CD4-positive, alpha-beta T cell treated with Interleukin-17A for 4 hours (primary cell): ENCODE measurements at regions not wholly inside any gene's neighbourhood (a gene's known extent, or its start where the extent isn't known, plus 50 kb on each side); places are given as distances from the start of the nearest gene placed in this dataset.

ENCODE experiments used
- DNase-seq: peaks from one replicate; pipeline ENCODE4 v3.0.0-alpha.2; 2020; ENCODE audit warnings: mixed read lengths

DNA sequence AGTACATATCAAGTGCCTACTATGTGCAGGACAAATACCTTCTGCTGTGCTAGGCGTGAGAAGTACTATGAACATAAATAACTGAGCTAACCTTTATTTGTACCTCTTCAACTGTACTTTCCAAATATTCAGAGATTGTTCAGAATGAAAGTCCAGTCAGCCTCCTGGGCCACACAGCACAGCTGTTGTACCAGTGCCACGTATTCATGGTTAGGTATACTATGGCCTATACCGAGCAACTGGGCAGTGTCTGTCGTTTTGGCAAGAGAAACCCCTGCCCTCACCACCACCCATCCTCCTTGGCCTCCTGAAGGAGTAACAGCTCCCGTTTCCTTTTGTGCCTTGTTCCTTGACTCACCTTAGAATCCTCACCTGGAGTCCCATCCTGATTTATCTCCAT, 53.0 kb downstream of the RASSF10 start:
- no peak for DNase-seq

DNA sequence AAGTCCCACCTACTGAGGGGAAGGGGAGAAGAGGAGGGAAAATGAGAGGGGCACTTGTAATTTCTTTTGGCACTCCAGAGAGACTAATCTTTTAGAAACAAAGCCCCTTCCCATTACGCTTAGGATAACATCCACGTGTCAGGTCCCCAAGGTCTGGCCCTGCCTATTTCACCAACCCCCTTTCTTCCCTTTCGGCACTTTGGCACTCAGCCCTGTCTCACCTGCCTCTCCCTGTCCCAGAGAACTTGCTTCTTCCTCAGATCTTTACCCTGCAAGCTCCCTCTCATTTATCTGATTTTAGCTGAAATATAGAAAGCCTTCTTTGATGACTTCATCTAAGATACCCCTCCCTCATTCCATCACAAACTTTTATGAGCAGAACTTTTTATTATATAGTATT, 55.5 kb downstream of the RASSF10 start:
- DNase-seq: no peak

DNA sequence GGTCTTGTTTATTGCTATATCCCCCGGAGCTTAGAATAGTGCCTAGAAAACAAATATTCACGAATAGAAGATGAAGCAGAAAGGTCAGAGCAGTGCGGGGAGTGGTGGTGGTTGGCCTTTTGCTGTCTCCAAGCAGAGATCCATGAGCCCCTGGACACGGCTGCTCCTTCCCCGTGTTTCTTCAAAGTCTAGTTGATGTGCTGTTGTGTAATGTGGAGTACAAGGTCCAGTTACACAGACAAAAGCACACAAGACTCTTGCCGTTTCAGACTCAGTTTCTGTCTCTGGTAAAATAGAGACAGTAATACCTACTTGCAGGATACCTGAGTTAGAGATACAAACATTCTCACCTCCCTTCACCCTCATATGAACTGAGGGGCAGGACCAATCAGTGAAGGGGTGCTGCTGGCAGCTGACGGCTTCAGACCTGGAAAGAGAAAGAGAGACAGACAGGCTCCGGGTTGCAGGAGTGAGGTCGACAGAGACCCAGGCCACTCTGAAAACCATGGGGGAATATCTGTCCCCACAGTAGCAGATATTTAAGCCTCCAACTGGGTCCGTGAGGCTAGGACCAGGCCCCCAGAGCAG, 56.2 kb downstream of the RASSF10 start:
- no peak for DNase-seq

DNA sequence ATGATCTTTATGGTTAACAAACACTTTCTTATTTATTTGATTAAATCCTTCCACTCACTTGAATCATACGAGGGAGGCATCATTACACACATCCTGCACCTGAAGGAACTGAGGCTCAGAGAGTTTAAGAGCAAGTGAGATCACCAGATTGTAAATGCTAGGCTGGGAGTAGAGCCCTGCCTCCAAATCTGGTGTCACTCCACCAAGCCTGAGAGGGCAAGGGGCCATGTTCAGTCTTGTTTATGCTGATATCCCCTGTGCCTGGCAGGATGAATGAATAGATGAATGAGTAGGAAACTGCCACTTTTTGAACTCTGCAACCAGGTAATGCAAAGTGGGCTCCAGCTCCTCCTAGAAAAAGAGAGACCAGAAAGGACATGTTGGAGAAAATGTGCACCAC, 59.1 kb downstream of the RASSF10 start:
- DNase-seq: no peak

DNA sequence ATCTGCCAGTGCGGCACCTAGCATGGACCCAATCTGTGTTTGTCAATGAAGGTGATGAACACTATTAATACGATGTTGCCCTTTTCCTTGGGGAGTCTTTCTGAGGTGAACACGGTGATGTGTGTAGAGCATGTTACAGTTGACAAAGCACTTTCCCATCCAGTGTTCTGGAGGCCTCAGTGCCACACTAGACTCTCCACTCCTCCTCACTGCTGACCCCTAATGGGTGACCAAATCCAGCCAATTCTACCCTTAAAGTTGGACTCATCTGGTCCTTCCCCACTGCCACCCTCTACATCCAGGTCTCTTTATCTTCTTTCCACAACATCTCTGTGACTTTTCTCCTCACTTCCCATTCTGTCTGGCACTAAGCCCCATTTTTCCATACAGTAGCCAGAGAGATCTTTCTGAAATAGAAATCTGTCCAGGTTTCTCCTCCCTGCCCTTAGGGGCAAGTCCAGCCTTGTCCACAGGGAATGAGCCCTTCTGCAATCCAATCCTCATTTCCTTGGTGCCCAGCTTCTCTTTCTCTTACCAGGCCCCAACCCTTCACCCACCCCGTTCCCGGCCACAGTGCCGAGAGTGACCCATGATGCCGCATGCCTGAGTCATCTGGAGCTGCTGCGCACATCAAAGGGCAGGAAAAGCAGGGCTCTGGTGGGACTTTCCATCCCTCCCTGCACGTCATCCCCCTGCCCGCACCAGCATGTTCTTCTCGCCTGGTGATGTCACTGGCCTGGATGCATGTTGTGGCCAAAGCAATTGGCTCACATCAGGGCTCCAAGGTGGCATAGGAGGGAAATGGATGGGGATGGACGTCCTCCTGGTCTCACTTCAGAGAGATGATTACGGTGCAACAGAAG, 64.2 kb downstream of the RASSF10 start:
- no peak for DNase-seq

DNA sequence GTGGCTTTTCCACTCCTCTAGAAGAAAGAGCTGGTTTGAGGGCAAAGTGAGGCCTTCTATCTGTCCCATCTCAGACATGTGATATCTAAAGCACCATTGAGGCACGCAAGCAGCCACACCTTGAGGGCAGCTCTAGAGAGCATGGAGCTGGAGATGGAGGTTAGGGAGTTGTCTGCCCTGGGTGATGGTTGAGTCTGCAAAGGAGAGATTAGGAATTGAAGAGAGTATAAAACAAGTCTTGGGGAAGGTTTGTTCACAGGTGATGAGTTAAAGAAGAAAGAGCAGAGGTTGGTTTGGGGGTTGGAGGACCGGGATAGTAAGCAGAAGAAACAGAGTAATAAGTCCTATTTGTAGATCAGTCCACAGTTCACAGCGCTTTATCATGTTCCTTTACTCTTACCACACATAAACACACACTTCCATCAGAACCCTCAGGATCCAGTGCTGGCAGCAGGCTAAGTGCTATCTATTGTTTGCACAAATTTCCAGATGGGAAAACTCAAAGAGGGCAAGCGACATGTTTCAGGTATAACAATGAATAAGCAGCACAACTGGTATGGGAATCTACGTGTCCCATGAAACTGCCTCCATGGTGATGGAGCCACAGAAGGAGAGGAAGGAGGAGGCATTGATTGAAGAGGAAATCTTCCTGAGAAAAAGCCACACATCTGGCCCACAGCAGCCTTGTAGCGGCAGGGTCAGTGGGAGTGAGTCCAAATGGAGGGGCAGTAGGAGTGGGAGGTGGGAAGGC, 65.8 kb downstream of the RASSF10 start:
- no peak for DNase-seq

- no peak for DNase-seq
Observed at GRCh38 chr11:13076961-13077360, 67.8 kb downstream of the RASSF10 start.

DNA sequence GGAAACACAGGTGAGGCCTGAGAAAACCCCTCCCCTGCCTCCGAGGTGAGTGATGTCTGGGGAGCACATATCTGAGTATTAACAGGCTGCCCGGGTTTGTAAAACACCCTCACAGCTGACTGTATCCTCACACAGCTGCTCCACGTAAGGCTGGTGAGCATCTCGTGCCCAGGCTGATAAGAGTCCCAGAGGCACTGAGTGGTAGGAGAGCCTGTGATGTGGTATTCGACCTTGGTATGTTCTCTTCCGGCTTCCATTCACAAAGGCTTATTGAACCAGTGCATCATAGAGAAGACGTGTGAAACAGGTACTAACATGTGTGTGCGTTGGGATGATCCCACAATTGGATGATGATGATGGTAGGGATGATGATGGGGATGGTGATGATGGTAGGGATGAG, 71.7 kb downstream of the RASSF10 start:
- no peak for DNase-seq

DNA sequence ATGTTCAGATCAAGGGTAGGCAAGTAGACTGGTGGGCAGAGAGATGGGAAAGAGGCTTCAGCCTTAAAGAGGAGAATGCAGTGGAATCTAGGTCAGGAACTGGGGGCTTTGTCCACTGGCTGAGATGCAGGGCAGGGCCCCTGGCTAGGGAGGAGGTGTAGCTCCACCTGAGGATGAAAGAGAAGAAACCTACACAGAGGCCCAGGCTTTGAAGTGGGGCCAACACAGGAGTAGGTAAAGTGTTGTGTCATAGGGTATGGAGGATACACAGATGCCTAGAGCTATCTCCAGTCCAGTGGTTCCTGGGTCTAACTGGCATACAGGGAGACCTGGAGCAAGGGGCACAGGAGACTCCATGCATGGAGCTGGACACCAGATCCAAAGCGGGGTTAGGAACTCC, 73.5 kb downstream of the RASSF10 start:
- no peak for DNase-seq

- DNase-seq: no peak
Observed at GRCh38 chr11:13090228-13090708, 81.2 kb downstream of the RASSF10 start.

DNA sequence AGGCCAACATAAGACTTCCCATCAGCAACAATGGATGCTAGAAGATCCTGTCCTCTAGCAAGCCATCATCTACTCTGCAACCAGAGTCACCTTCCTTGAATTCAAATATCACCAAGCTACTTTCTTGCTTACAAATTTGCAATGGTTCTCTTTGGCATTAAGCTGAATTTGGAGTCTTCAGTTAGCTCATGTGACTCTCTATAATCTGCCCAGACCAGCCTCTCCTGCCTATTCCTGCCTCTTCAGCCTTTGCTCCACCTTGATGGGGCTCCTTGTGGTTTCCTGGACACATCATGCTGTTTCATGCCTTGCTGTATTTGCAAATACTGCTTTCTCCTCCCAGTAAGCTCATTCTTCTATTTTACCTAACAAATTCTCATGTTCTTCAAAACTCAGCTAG, 82.3 kb downstream of the RASSF10 start:
- no peak for DNase-seq

DNA sequence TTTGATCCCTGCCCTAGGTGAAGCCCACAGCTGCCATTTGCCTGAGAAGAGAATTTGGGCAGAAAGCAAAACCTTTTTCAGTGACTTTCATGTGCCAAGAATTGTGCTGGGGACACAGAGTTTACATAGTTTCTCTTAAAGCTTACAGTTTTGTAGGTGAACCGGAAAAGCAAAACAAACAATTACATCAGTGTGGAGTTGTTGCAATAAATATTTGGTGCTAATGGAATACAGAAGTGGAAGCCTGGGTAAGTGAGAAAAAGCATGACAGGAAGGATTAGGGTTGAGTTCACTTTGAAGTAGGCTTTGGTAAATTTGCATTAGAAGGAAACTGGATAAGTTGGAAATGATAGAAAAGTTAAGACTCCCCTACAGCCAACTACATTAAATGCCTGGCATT, 82.7 kb downstream of the RASSF10 start:
- DNase-seq: no peak

- no peak for DNase-seq
Observed at GRCh38 chr11:13094930-13095687, 86.0 kb downstream of the RASSF10 start.

DNA sequence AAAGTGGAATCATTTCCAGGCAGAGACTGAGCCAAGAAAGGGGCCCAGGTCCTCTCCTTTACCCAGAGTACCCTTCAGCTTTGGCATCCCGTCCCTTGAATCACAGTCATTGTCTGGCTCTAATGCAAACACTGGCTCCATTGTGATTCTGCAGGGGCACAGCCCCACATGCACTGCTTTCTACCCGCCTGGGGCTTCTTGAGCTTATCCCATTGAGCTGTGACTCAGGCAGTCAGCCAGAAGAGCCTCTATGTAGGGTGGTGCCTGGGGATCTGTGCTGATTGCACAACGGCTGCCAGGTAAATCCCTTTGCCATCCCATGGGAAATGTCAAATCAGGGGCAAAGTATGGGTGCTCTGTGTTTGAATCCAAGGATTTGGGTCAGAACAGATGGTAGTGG, 88.9 kb downstream of the RASSF10 start:
- DNase-seq: no peak

GRCh38 chr11:13098616-13099289, 89.6 kb downstream of the RASSF10 start:
- DNase-seq: no peak

DNA sequence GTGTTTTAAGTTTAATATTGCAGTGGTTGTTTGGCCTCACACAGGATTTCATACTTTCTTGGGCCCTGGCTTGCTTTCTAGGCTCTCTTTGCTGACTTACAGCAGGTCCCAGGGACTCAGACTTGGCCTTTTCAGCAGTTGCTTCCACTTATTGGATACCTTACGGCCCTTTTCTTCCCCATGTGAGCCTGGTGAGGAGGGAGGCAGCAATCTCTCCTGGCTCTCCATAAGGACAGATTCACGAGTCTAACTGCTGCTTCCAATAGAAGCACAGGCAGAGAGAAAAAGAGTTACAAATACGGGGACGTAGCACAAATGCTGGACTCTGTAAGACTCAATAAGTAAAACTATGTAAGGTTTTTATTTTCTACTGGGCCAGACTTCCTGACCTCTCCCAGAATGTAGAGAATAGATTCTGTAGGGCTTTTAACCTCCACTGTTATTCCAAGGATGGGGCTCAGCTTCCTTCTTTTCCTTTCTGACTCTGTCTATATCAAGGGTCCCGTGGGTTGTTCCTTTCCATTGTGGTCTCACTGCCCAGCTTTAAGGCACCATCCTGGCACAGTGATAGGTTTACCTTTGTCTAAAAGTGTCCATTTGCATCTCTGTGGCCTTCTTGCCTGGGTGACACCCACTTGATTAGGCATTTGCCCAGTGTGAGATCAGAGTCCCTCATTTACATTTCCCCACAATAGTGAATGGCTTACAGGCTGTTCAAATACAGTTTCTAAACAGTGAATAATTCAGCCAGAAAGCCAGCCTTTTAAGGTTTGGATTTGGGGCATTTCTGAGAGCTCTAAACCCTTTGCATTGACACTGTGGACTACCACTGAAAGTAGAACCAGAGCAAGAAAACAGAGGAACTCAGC, 92.8 kb downstream of the RASSF10 start:
- DNase-seq: no peak

DNA sequence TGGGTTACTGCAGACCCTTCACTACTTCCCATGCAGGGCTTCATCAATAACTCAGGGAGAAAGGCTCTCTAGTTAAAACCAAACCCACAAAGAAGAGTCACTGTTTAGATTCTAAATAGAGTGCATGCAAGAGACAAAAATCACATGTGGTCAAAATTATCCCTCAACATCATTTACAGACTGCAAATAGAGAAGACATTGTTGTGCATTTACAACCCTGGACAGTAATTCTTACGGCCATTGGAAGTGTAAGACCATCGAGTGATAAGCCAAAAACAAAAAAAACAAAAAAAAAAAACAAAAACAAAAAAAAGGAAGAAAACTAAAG, 93.4 kb downstream of the RASSF10 start:
- DNase-seq: no peak

DNA sequence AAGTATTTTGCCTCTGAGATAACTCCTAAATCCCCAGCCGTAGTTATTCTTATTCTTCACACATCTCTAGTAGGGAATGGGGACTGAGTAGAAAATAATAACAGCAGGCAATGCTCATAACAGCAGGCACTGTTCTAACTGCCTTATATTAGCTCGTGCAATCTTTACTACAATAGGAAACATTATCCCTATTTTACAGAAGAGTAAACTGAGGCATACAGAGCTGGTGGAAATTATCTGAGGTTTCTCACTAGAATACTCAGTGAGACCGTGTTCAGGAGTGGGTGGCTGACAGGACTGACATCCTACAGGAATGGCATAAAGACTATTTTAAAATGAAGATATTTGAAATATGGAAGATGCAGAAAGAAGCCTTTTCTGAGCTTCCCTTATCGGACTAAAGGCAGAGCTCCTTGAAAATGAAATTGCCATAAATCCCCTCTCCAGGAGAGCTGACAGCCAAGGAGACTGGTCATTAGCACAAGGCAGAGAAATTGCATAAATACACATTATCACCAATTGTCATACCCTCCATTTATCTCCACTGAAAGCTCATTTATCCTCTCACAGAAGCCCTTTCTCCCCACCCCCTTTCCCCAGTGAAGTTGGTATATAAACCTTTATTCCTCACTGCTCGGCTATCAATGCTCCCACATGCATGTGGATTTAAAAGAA, 93.9 kb downstream of the RASSF10 start:
- no peak for DNase-seq

GRCh38 chr11:13103962-13104554, 94.9 kb downstream of the RASSF10 start:
- DNase-seq: no peak

- no peak for DNase-seq
Observed at GRCh38 chr11:13104619-13105236, 95.6 kb downstream of the RASSF10 start.
